DND-41 (cell line): ENCODE measurements at regions not wholly inside any gene's neighbourhood (a gene's known extent, or its start where the extent isn't known, plus 50 kb on each side); places are given as distances from the start of the nearest gene placed in this dataset.

Experiments
- ATAC-seq: fragments of 200-7000 bp; cut with Tn5 transposase; 3 replicates; pipeline ENCODE4 v1.9.1; 2021; ENCODE audit warnings: low read depth; ENCODE audit not compliant: insufficient read depth
- DNase-seq: peaks from one replicate; pipeline ENCODE4 v3.0.0-alpha.2; 2020
- H2AFZ ChIP-seq: 2 replicates; pipeline ENCODE4 v1.6.0; 2012; ENCODE audit warnings: low read depth, low read length
- H3K27ac ChIP-seq: 2 replicates; pipeline ENCODE4 v1.5.1; 2012; ENCODE audit warnings: low read length, inconsistent platforms
- H3K27me3 ChIP-seq: fragments of 200-600 bp; sonication (generic); 2 replicates; pipeline ENCODE4 v1.6.0; 2012; ENCODE audit warnings: low read length, mild to moderate bottlenecking, inconsistent platforms; ENCODE audit not compliant: insufficient read depth, poor library complexity
- H3K36me3 ChIP-seq: 2 replicates; pipeline ENCODE4 v1.5.1; 2012; ENCODE audit warnings: low read length, inconsistent platforms; ENCODE audit not compliant: insufficient read depth
- H3K4me1 ChIP-seq: 2 replicates; pipeline ENCODE4 v1.5.1; 2012; ENCODE audit warnings: mild to moderate bottlenecking, low read length; ENCODE audit not compliant: insufficient read depth
- H3K4me2 ChIP-seq: 2 replicates; pipeline ENCODE4 v1.6.0; 2012; ENCODE audit warnings: mild to moderate bottlenecking, moderate library complexity, low read length, inconsistent platforms; ENCODE audit not compliant: insufficient read depth
- H3K4me3 ChIP-seq, 2 experiments: fragments of 200-600 bp in 1 of 2; shearing (Covaris generic) in 1 of 2; 2 replicates each; pipeline ENCODE4 v1.5.1; 2012 to 2016; ENCODE audit warnings: inconsistent platforms in 2 of 2, low read length in 2 of 2, mild to moderate bottlenecking in 2 of 2, low read depth in 1 of 2, moderate library complexity in 1 of 2
- H3K79me2 ChIP-seq: 2 replicates; pipeline ENCODE4 v1.6.0; 2012; ENCODE audit warnings: low read length, inconsistent platforms; ENCODE audit not compliant: insufficient read depth
- H3K9ac ChIP-seq: 2 replicates; pipeline ENCODE4 v1.6.0; 2012; ENCODE audit warnings: low read depth, mild to moderate bottlenecking, inconsistent platforms, low read length, moderate library complexity
- H3K9me3 ChIP-seq: 2 replicates; pipeline ENCODE4 v1.5.1; 2012; ENCODE audit warnings: low read length, moderate library complexity, mild to moderate bottlenecking, inconsistent platforms; ENCODE audit not compliant: insufficient read depth, severe bottlenecking
- H4K20me1 ChIP-seq: 2 replicates; pipeline ENCODE4 v1.6.0; 2012; ENCODE audit warnings: low read length; ENCODE audit not compliant: insufficient read depth
- EZH2 ChIP-seq: IDR thresholded peaks from 3 replicates; pipeline ENCODE4 v1.6.1; 2012; ENCODE audit warnings: borderline replicate concordance, low read depth, mild to moderate bottlenecking, moderate library complexity, low read length, inconsistent platforms; ENCODE audit not compliant: severe bottlenecking
- TF ChIP-seq, protein P1 (sequence below): IDR thresholded peaks from 2 replicates; pipeline ENCODE4 v1.5.1; 2012; ENCODE audit warnings: borderline replicate concordance, low read length, moderate library complexity, mild to moderate bottlenecking; ENCODE audit not compliant: poor library complexity, severe bottlenecking; ENCODE audit errors: extremely low read depth

DNA sequence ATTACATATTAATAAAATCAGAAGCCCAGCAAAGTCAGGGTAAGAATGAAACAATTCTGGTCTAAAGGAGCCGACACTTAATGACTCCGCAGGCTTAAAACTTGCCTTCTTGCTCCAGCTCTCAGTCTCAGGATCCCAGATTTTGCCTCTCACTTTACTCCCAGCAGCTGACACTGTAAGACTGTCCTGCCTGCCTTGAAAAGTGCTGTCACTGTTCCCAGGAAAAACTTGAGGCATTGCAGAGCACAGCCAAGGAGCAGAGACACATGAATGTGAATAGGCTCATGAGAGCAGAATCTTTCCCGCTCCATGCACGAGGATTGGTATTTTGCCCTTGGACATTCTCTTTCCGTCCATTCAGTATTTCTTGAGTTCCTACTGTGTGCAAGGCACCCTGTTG is 457.6 kb upstream of the ZFHX3 start:
- H3K79me2 ChIP-seq, result no peaks in the 10 kb centered on the region
- H3K9me3 ChIP-seq, result no peaks in the 10 kb centered on the region
- no peaks in the 10 kb centered on the region for H4K20me1 ChIP-seq
- no peaks in the 10 kb centered on the region for H3K4me1 ChIP-seq
- DNase-seq, result no peak
- no peak for TF ChIP-seq EZH2
- TF ChIP-seq, protein P1, sequence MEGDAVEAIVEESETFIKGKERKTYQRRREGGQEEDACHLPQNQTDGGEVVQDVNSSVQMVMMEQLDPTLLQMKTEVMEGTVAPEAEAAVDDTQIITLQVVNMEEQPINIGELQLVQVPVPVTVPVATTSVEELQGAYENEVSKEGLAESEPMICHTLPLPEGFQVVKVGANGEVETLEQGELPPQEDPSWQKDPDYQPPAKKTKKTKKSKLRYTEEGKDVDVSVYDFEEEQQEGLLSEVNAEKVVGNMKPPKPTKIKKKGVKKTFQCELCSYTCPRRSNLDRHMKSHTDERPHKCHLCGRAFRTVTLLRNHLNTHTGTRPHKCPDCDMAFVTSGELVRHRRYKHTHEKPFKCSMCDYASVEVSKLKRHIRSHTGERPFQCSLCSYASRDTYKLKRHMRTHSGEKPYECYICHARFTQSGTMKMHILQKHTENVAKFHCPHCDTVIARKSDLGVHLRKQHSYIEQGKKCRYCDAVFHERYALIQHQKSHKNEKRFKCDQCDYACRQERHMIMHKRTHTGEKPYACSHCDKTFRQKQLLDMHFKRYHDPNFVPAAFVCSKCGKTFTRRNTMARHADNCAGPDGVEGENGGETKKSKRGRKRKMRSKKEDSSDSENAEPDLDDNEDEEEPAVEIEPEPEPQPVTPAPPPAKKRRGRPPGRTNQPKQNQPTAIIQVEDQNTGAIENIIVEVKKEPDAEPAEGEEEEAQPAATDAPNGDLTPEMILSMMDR, result no peak
- no peak for ATAC-seq
- no peak overlapping the region for H3K4me2 ChIP-seq
- no peak overlapping the region for H2AFZ ChIP-seq
- no peaks in the 10 kb centered on the region for H3K27me3 ChIP-seq
- no peak overlapping the region for H3K27ac ChIP-seq
- no peak overlapping the region for H3K9ac ChIP-seq
- no peak overlapping the region for H3K4me3 ChIP-seq
- no peaks in the 10 kb centered on the region for H3K36me3 ChIP-seq

DNA sequence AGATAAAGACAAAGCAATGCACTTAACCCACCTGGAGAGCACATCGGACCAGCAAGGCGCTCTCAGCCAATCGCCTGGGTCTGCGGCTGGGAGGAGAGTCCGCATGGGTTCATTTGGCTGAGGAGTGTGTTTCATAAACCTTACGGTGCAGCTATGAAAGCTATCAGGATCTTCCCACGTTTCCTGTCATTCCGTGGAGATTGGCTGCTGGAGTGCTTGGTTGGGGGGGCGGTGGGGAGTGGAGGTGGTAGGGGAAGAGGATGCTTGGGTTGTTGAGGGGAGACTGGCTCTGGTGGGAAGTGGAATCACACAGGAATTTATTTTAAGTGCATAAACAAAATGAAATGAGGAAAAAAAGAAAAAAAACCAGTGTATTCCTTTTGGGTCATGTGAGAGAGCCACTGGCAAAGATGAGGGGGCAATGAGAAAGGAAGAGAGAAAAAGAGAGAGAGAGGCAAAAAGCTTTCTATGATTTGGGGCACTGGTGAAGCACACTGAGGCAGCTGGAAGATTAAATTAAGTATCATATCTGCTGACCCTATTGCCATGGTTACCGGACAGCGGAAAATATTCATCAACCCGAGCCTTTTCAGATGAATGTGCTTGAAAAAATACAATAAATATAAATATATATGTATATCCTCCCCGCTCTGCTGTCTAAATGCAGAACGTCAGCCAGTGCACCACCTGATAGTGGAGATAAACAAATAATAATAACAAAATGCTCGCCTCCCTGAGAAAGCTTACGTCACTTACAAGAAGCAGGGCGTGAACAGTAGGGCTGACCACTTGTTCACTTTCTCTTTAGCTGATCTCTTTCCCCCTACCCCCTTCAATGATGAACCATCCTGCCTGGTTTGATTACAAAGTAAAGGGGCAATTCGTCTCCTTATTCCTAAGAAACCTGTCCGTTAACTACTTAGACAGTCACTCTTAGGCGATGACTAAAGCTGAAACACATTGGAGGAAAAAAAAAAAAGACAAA is 457.0 kb upstream of the ZFHX3 start:
- H3K4me1 ChIP-seq, result no peaks in the 10 kb centered on the region

DNA sequence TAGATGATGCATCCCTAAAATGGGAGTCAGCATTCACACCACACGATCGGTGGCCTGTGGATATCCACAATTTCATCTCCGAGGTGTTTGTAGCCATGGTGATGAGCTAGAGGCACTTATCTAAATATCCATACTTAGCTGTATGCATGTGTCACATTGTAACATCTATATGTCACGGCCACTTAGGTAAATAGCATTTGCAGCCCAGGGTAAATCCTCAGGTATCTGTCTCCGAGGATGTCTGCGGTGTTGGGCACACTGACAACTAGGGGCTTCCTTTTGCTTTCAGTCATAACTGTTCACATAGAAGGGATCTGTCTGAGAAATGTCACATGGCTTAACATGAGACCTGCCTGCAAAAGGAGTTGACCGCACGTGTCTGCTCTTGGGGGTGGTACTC is 455.2 kb upstream of the ZFHX3 start:
- no peak for DNase-seq
- no peaks in the 10 kb centered on the region for H3K79me2 ChIP-seq
- H3K9me3 ChIP-seq, result no peaks in the 10 kb centered on the region
- ATAC-seq, result no peak
- no peak overlapping the region for H3K9ac ChIP-seq
- no peaks in the 10 kb centered on the region for H3K36me3 ChIP-seq
- H3K4me3 ChIP-seq, result no peak overlapping the region
- H3K27ac ChIP-seq, result no peak overlapping the region
- H3K4me1 ChIP-seq, result no peaks in the 10 kb centered on the region
- H4K20me1 ChIP-seq, result no peaks in the 10 kb centered on the region
- no peaks in the 10 kb centered on the region for H3K27me3 ChIP-seq
- no peak for TF ChIP-seq EZH2
- no peak overlapping the region for H3K4me2 ChIP-seq
- no peak overlapping the region for H2AFZ ChIP-seq

More for the DNA sequence above, 457.0 kb upstream of the ZFHX3 start:
- Histone ChIP-seq H3K36me3 (no peaks in the 10 kb centered on the region), H4K20me1 (no peaks in the 10 kb centered on the region), H3K4me3 (no peak overlapping the region), H3K4me2 (no peak overlapping the region), H3K9ac (no peak overlapping the region), H3K27ac (no peak overlapping the region), H3K9me3 (no peaks in the 10 kb centered on the region), H3K79me2 (no peaks in the 10 kb centered on the region), H2AFZ (no peak overlapping the region), H3K27me3 (no peaks in the 10 kb centered on the region)
- TF ChIP-seq EZH2, result no peak
- TF ChIP-seq, protein P1, result no peak
- ATAC-seq (no peak), DNase-seq (no peak)

DNA sequence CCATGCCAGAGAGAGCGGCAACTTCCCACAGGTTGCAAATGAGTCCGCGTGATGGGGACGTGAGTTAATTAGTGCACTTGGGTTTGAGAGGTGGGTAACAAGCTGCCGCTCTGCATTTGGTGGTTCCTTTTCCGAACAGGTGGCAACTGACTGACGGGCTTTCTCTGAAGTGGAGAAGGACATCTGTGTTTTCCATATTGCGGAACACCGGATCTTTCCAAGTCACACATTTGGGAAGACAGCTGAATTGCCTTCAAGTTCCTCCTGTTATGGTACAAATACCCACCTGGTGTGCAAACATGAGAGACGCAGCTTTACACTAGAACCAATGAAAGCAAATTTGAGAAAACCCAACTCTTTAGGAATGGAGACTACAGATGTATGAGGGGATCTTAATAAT is 451.3 kb upstream of the ZFHX3 start:
- H3K4me3 ChIP-seq, result no peak overlapping the region
- H3K36me3 ChIP-seq, result no peaks in the 10 kb centered on the region
- no peaks in the 10 kb centered on the region for H3K79me2 ChIP-seq
- no peak overlapping the region for H3K27ac ChIP-seq
- H3K9ac ChIP-seq, result no peak overlapping the region
- H3K4me1 ChIP-seq, result no peaks in the 10 kb centered on the region
- H3K27me3 ChIP-seq, result no peaks in the 10 kb centered on the region
- ATAC-seq, result no peak
- H2AFZ ChIP-seq, result no peak overlapping the region
- no peak for DNase-seq
- no peak for TF ChIP-seq EZH2
- TF ChIP-seq, protein P1, result no peak
- no peak overlapping the region for H3K4me2 ChIP-seq
- H4K20me1 ChIP-seq, result no peaks in the 10 kb centered on the region
- no peaks in the 10 kb centered on the region for H3K9me3 ChIP-seq
